K562 (cell line): ENCODE measurements at regions not wholly inside any gene's neighbourhood (a gene's known extent, or its start where the extent isn't known, plus 50 kb on each side); places are given as distances from the start of the nearest gene placed in this dataset.

Experiments used
- ATAC-seq: fragments of 200-7000 bp; cut with Tn5 transposase; 3 replicates; pipeline ENCODE4 v1.9.1; 2020; ENCODE audit warnings: moderate library complexity
- BruUV-seq: library from RNA; stranded (reverse); fragments of 400-500 nt; replicated peaks from 2 replicates; lab custom pipeline; 2021; lab: Mats Ljungman, UMichigan
- CTCF ChIA-PET: fragments of 300-600 bp; formaldehyde crosslinking; extraction: SDS; loops from one replicate; lab custom pipeline; 2021; ENCODE audit warnings: low intra/inter-chr PET ratio; lab: Yijun Ruan, JAX
- POLR2A ChIA-PET: fragments of 300-600, 350-650 bp; sonication (Branson Sonifier 250); formaldehyde crosslinking; extraction: SDS; loops from one replicate; lab custom pipeline; 2021; ENCODE audit warnings: antibody characterized with exemption, inconsistent platforms; lab: Yijun Ruan, JAX
- DNase-seq, 4 experiments: peaks; one replicate each; pipeline versions ENCODE4 v3.0.0 to v3.0.0-alpha.2; 2011 to 2018; ENCODE audit warnings: low spot score in 3 of 4, mixed read lengths in 3 of 4; ENCODE audit errors: extremely low read depth in 1 of 4
- FAIRE-seq: peaks from 2 replicates; lab custom pipeline; 2011; peaks lifted over from hg19 to GRCh38; lab: Jason Lieb, UNC
- H2AFZ ChIP-seq: 2 replicates; pipeline ENCODE4 v1.6.0; 2011; ENCODE audit warnings: low read depth, low read length, control low read depth, inconsistent platforms
- H3K27ac ChIP-seq: fragments of 200-600 bp; 3 replicates; pipeline ENCODE4 v1.8.0; 2011; ENCODE audit warnings: low read depth, mild to moderate bottlenecking, control low read depth, inconsistent platforms, low read length, moderate library complexity, mixed read lengths; ENCODE audit errors: extremely low read depth
- H3K27me3 ChIP-seq, 2 experiments: fragments of 300-600 bp in 1 of 2; 2 replicates in 1 of 2; 3 replicates in 1 of 2; pipeline versions ENCODE4 v1.6.0 to v1.8.0; 2011; ENCODE audit warnings: inconsistent platforms in 2 of 2, low read length in 2 of 2, mild to moderate bottlenecking in 1 of 2, mixed read lengths in 1 of 2, moderate library complexity in 1 of 2; ENCODE audit not compliant: control insufficient read depth in 2 of 2, insufficient read depth in 2 of 2
- H3K36me3 ChIP-seq: fragments of 300-600 bp; 3 replicates; pipeline ENCODE4 v1.8.0; 2011; ENCODE audit warnings: mild to moderate bottlenecking, low read length, inconsistent platforms; ENCODE audit not compliant: control insufficient read depth, insufficient read depth
- H3K4me1 ChIP-seq, 2 experiments: fragments of 200-600 bp in 1 of 2; replicated peaks in 1 of 2; 2 replicates in 1 of 2; 3 replicates in 1 of 2; pipeline versions ENCODE4 v1.5.1 to v1.8.0; 2011; ENCODE audit warnings: inconsistent platforms in 2 of 2, low read length in 2 of 2, mild to moderate bottlenecking in 1 of 2, mixed read lengths in 1 of 2, moderate library complexity in 1 of 2; ENCODE audit not compliant: control insufficient read depth in 2 of 2, insufficient read depth in 2 of 2
- H3K4me2 ChIP-seq: 2 replicates; pipeline ENCODE4 v1.6.1; 2011; ENCODE audit warnings: low read length, control low read depth, inconsistent platforms, mixed read lengths; ENCODE audit not compliant: insufficient read depth
- H3K4me3 ChIP-seq: fragments of 200-600 bp; sonication (generic), shearing (Covaris generic); 2 replicates; pipeline ENCODE4 v1.5.1; 2016; ENCODE audit warnings: control low read depth, inconsistent platforms
- H3K79me2 ChIP-seq: fragments of 200-600 bp; 3 replicates; pipeline ENCODE4 v1.8.0; 2011; ENCODE audit warnings: low read length, inconsistent platforms; ENCODE audit not compliant: control insufficient read depth, insufficient read depth
- H3K9ac ChIP-seq, 2 experiments: 2 replicates each; pipeline versions ENCODE4 v1.6.0 to v1.6.1; 2011; ENCODE audit warnings: low read depth in 2 of 2, low read length in 2 of 2, control low read depth in 1 of 2, inconsistent platforms in 1 of 2, mild to moderate bottlenecking in 1 of 2, mixed read lengths in 1 of 2; ENCODE audit not compliant: insufficient read depth in 1 of 2
- H3K9me1 ChIP-seq: one replicate; pipeline ENCODE4 v1.6.0; 2011; ENCODE audit warnings: inconsistent platforms, mild to moderate bottlenecking, low read length, moderate library complexity; ENCODE audit not compliant: control insufficient read depth, insufficient read depth
- H3K9me3 ChIP-seq: replicated peaks from 2 replicates; pipeline ENCODE4 v1.5.1; 2011; ENCODE audit warnings: low read depth, low read length, inconsistent platforms; ENCODE audit not compliant: control insufficient read depth, insufficient read depth
- H4K20me1 ChIP-seq: replicated peaks from 2 replicates; pipeline ENCODE4 v1.6.1; 2011; ENCODE audit warnings: low read length, inconsistent platforms, mixed read lengths; ENCODE audit not compliant: control insufficient read depth, insufficient read depth
- ATF7 ChIP-seq: fragments of 450-650 bp; IDR thresholded peaks from 2 replicates; pipeline ENCODE4 v1.7.1; 2014; ENCODE audit warnings: mild to moderate bottlenecking, moderate library complexity
- CUX1 ChIP-seq: fragments of 200-800 bp; sonication (Bioruptor generic); IDR thresholded peaks from 2 replicates; pipeline ENCODE4 v1.6.1; 2016; ENCODE audit warnings: missing genetic modification characterization, missing compliant biosample characterization
- E2F8 ChIP-seq: fragments of 450-650 bp; IDR thresholded peaks from 2 replicates; pipeline ENCODE4 v1.7.1; 2018; ENCODE audit warnings: mild to moderate bottlenecking, low read depth; ENCODE audit not compliant: partially characterized antibody
- MTA2 ChIP-seq: fragments of 450-650 bp; IDR thresholded peaks from 2 replicates; pipeline ENCODE4 v1.6.1; 2016; ENCODE audit warnings: low read depth
- RBM14 ChIP-seq: fragments of 200-400 bp; formaldehyde crosslinking; IDR thresholded peaks from 2 replicates; pipeline ENCODE4 v1.6.1; 2018; ENCODE audit warnings: low read depth, mild to moderate bottlenecking, low read length, moderate library complexity, borderline replicate concordance; ENCODE audit not compliant: insufficient read depth
- SREBF1 ChIP-seq: fragments of 150-350 bp; IDR thresholded peaks from 2 replicates; pipeline ENCODE4 v1.6.1; 2014; ENCODE audit warnings: antibody characterized with exemption, low read depth, low read length, borderline replicate concordance
- ZNF140 ChIP-seq: fragments of 250-450 bp; sonication (Bioruptor Pico); IDR thresholded peaks from 2 replicates; pipeline ENCODE4 v1.8.0; 2021; ENCODE audit warnings: moderate library complexity, mild to moderate bottlenecking, inconsistent platforms
- ZNF584 ChIP-seq: fragments of 200-800 bp; sonication (Bioruptor generic); IDR thresholded peaks from 2 replicates; pipeline ENCODE4 v1.6.1; 2016; ENCODE audit warnings: low read depth, mild to moderate bottlenecking, missing genetic modification characterization, missing compliant biosample characterization
- WGBS: fragments of 100-300 bp; shearing (Covaris generic); methylation state at CpG from one replicate; pipeline ENCODE4 v1.1.6; 2016; ENCODE audit warnings: low coverage, mixed read lengths; ENCODE audit not compliant: insufficient coverage; ENCODE audit errors: missing lambda C conversion rate; 5-methylcytosine and 5-hydroxymethylcytosine counted together
- in situ Hi-C: fragments of 300-500 bp; cut with MboI; formaldehyde crosslinking; loops from 4 replicates; pipeline ENCODE4 v1.15.0; 2018; ENCODE audit warnings: inconsistent platforms, mixed read lengths
- intact Hi-C: fragments of 100-400 bp; cut with micrococcal nuclease; formaldehyde crosslinking; loops from 2 replicates; pipeline ENCODE4 v1.14.2; 2022
- TF ChIP-seq, protein P1 (sequence below): sonication (generic); formaldehyde crosslinking; IDR thresholded peaks from 2 replicates; pipeline ENCODE4 v1.9.0; 2022; ENCODE audit warnings: mild to moderate bottlenecking, missing genetic modification reagents

DNA sequence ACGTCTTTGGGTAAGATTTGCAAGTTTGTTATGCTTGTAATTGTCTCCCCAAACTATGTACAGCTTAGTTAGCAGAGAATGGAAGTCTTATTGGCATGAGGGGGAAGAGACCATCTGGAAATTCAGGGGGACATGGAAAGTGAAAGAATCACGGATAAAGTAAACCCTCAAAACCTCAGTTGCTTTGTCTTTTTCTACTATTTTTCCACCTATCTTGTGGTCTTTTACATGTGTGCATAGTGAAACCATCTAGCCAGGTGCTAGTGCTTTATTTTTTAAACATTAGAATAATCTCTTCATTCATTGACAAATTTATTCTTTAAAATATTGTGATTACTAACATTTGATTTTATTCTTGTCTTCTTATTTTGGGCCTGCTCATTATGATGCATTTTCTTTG, 441.1 kb upstream of the RORB start:
- Histone ChIP-seq H2AFZ (no peak overlapping the region), H3K4me3 (no peak overlapping the region), H3K4me1 (no peaks in the 10 kb centered on the region), H3K9ac (no peak overlapping the region), H3K27me3 (no peaks in the 10 kb centered on the region), H3K27ac (no peak overlapping the region), H3K4me2 (no peak overlapping the region), H3K9me1 (no peaks in the 10 kb centered on the region), H3K36me3 (no peaks in the 10 kb centered on the region), H4K20me1 (no peaks in the 10 kb centered on the region), H3K9me3 (no peaks in the 10 kb centered on the region), H3K79me2 (no peaks in the 10 kb centered on the region)
- no TSS peak for BruUV-seq
- in situ Hi-C loops (no loop called here), intact Hi-C loops (no loop called here)
- ChIA-PET POLR2A (no interaction called here), CTCF (no interaction called here)
- TF ChIP-seq ATF7 (no peak), MTA2 (no peak), CUX1 (CRISPR knock-in tag) (no peak), ZNF584 (CRISPR knock-in tag) (no peak), RBM14 (no peak), SREBF1 (no peak), E2F8 (no peak), ZNF140 (CRISPR knock-in tag) (no peak)
- TF ChIP-seq, protein P1, sequence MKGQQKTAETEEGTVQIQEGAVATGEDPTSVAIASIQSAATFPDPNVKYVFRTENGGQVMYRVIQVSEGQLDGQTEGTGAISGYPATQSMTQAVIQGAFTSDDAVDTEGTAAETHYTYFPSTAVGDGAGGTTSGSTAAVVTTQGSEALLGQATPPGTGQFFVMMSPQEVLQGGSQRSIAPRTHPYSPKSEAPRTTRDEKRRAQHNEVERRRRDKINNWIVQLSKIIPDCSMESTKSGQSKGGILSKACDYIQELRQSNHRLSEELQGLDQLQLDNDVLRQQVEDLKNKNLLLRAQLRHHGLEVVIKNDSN (CRISPR knock-in tag): no peak
- 0% methylated on average over 2 of the region's 2 CpGs for WGBS
- FAIRE-seq (no peak), ATAC-seq (no peak), DNase-seq (no peak)
